ENCODE measurements at regions not wholly inside any gene's neighbourhood (a gene's known extent, or its start where the extent isn't known, plus 50 kb on each side); places are given as distances from the start of the nearest gene placed in this dataset.

GRCh38 chr5:112625689-112626438 lies 111.8 kb upstream of the APC start:
- H3K27ac ChIP-seq, result no peak overlapping the region
- TF ChIP-seq CTCF (IDR thresholded peaks at IDR 0.05), result no peak
- no peak for TF ChIP-seq ZFX (IDR thresholded peaks at IDR 0.05; ENCODE audit: borderline replicate concordance)

- TF ChIP-seq CTCF (IDR thresholded peaks at IDR 0.05), result no peak
- no peak for TF ChIP-seq ZFX (IDR thresholded peaks at IDR 0.05; ENCODE audit: borderline replicate concordance)
Observed at GRCh38 chr5:112626715-112627114, 111.0 kb upstream of the APC start.

GRCh38 chr5:112628214-112628980 lies 109.3 kb upstream of the APC start:
- TF ChIP-seq ZFX (IDR thresholded peaks at IDR 0.05; ENCODE audit: borderline replicate concordance), result no peak
- no peak for TF ChIP-seq CTCF (IDR thresholded peaks at IDR 0.05)
- no peak overlapping the region for H3K27ac ChIP-seq

More at GRCh38 chr5:112626715-112627114, 111.0 kb upstream of the APC start:
- H3K27ac ChIP-seq, result no peak overlapping the region

GRCh38 chr5:112630246-112631009 lies 107.3 kb upstream of the APC start:
- TF ChIP-seq ZFX (IDR thresholded peaks at IDR 0.05; ENCODE audit: borderline replicate concordance) (no peak), CTCF (IDR thresholded peaks at IDR 0.05) (no peak)
- no peak overlapping the region for H3K27ac ChIP-seq

GRCh38 chr5:112634166-112634565 lies 103.5 kb upstream of the APC start:
- TF ChIP-seq ZFX (IDR thresholded peaks at IDR 0.05; ENCODE audit: borderline replicate concordance) (no peak), CTCF (IDR thresholded peaks at IDR 0.05) (no peak)

GRCh38 chr5:112634796-112635195 lies 102.9 kb upstream of the APC start:
- H3K27ac ChIP-seq, result no peak overlapping the region
- no peak for TF ChIP-seq ZFX (IDR thresholded peaks at IDR 0.05; ENCODE audit: borderline replicate concordance)
- TF ChIP-seq CTCF (IDR thresholded peaks at IDR 0.05), result no peak

More at GRCh38 chr5:112634166-112634565, 103.5 kb upstream of the APC start:
- H3K27ac ChIP-seq, result no peak overlapping the region
